ENCODE measurements at regions not wholly inside any gene's neighbourhood (a gene's known extent, or its start where the extent isn't known, plus 50 kb on each side); places are given as distances from the start of the nearest gene placed in this dataset.

GRCh38 chr18:39485696-39486095 is 1920.1 kb upstream of the CELF4 start:
- ChIA-PET CTCF (no interaction called here), POLR2A (no interaction called here)
- no peak overlapping the region for H3K4me2 ChIP-seq (ENCODE audit: insufficient read depth, low read length)
- H3K4me1 ChIP-seq (ENCODE audit: control insufficient read depth, extremely low read depth, insufficient read depth, low read length), result no peaks in the 10 kb centered on the region
- TF ChIP-seq, protein P1, sequence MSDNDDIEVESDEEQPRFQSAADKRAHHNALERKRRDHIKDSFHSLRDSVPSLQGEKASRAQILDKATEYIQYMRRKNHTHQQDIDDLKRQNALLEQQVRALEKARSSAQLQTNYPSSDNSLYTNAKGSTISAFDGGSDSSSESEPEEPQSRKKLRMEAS (IDR thresholded peaks at IDR 0.05; ENCODE audit: insufficient read depth, insufficient read length), result no peak
- TF ChIP-seq MYC (IDR thresholded peaks at IDR 0.05; ENCODE audit: low read depth, low read length), result no peak
- no peak for TF ChIP-seq FOS (IDR thresholded peaks at IDR 0.05; ENCODE audit: borderline replicate concordance, insufficient read depth, low read length)
- no peak for TF ChIP-seq JUN (IDR thresholded peaks at IDR 0.05; ENCODE audit: borderline replicate concordance, insufficient read depth, insufficient read length, low read depth)
- TF ChIP-seq POLR2A (IDR thresholded peaks at IDR 0.05; ENCODE audit: low read depth, low read length), result no peak
- no peak for TF ChIP-seq POLR2AphosphoS5 (IDR thresholded peaks at IDR 0.05; ENCODE audit: insufficient read depth, low read depth, low read length)
- TF ChIP-seq EZH2 (IDR thresholded peaks at IDR 0.05; ENCODE audit: borderline replicate concordance, low read depth, low read length, severe bottlenecking), result no peak
- TF ChIP-seq CTCF (IDR thresholded peaks at IDR 0.05; ENCODE audit: extremely low read depth in 1 of 2, insufficient read depth in 1 of 2, low read depth in 1 of 2, low read length in 2 of 2), result no peak
- no peak for TF ChIP-seq GATA2 (IDR thresholded peaks at IDR 0.05; ENCODE audit: insufficient read depth, insufficient read length, low read depth, low read length)
- no peak overlapping the region for H3K9ac ChIP-seq (replicated peaks; ENCODE audit: extremely low read depth, insufficient read depth, low read length)
- H3K27ac ChIP-seq (ENCODE audit: insufficient read depth, low read depth, low read length), result no peak overlapping the region
- no peaks in the 10 kb centered on the region for H3K79me2 ChIP-seq (ENCODE audit: control insufficient read depth, insufficient read depth, low read length)
- dilution Hi-C loops (cut with MboI; ENCODE audit: extremely low pct_ligation_motif_present, low sequenced_read_pairs) (no loop called here), intact Hi-C loops (cut with micrococcal nuclease) (no loop called here)
- BruUV-seq (replicated peaks), result no TSS peak
- no peaks in the 10 kb centered on the region for H3K9me3 ChIP-seq (replicated peaks; ENCODE audit: control insufficient read depth, insufficient read depth, low read length)
- H4K20me1 ChIP-seq (replicated peaks; ENCODE audit: control insufficient read depth, extremely low read depth, insufficient read depth, low read length), result no peaks in the 10 kb centered on the region
- no peaks in the 10 kb centered on the region for H3K27me3 ChIP-seq (ENCODE audit: control insufficient read depth in 2 of 2, insufficient read depth in 2 of 2, low read length in 2 of 2)
- FAIRE-seq (no peak), DNase-seq (ENCODE audit: low read depth, low spot score) (no peak)
- no peaks in the 10 kb centered on the region for H3K9me1 ChIP-seq (replicated peaks; ENCODE audit: control insufficient read depth, extremely low read depth, insufficient read depth, low read length)
- no peak overlapping the region for H3K4me3 ChIP-seq (replicated peaks in 1 of 3; ENCODE audit: insufficient read depth in 1 of 3, low read depth in 1 of 3, low read length in 3 of 3)
- no peaks in the 10 kb centered on the region for H3K36me3 ChIP-seq (ENCODE audit: control insufficient read depth in 2 of 2, extremely low read depth in 1 of 2, insufficient read depth in 2 of 2, low read length in 2 of 2)
- H2AFZ ChIP-seq (ENCODE audit: low read depth, low read length), result no peak overlapping the region

Measured in endothelial cell of umbilical vein (primary cell).